ACC112 (cell line): ENCODE measurements at regions not wholly inside any gene's neighbourhood (a gene's known extent, or its start where the extent isn't known, plus 50 kb on each side); places are given as distances from the start of the nearest gene placed in this dataset.

Experiments
- H2AFZ ChIP-seq: fragments of 200-600 bp; sonication (generic); one replicate; pipeline ENCODE4 v1.6.0; 2017; ENCODE audit warnings: antibody characterized with exemption, low read length; ENCODE audit not compliant: unreplicated experiment
- H3K27ac ChIP-seq: fragments of 200-600 bp; sonication (generic); 2 replicates; pipeline ENCODE4 v1.5.1; 2014; ENCODE audit warnings: low read depth, mild to moderate bottlenecking, antibody characterized with exemption, low read length, moderate library complexity
- H3K27me3 ChIP-seq: fragments of 200-600 bp; sonication (generic); 2 replicates; pipeline ENCODE4 v1.6.1; 2014; ENCODE audit warnings: mild to moderate bottlenecking, antibody characterized with exemption, low read length, moderate library complexity, mixed read lengths; ENCODE audit not compliant: insufficient read depth
- H3K36me3 ChIP-seq: fragments of 200-600 bp; sonication (generic); 2 replicates; pipeline ENCODE4 v1.6.1; 2016; ENCODE audit warnings: mild to moderate bottlenecking, antibody characterized with exemption, low read length, moderate library complexity, mixed read lengths; ENCODE audit not compliant: insufficient read depth
- H3K4me1 ChIP-seq: fragments of 200-600 bp; sonication (generic); one replicate; pipeline ENCODE4 v1.6.1; 2016; ENCODE audit warnings: low read length, mixed read lengths; ENCODE audit not compliant: insufficient read depth, unreplicated experiment, control insufficient read depth
- H3K4me3 ChIP-seq: fragments of 200-600 bp; sonication (generic); 2 replicates; pipeline ENCODE4 v1.5.1; 2014; ENCODE audit warnings: mild to moderate bottlenecking, low read depth, low read length
- H3K79me2 ChIP-seq: fragments of 200-600 bp; sonication (generic); one replicate; pipeline ENCODE4 v1.6.0; 2016; ENCODE audit warnings: low read length; ENCODE audit not compliant: control insufficient read depth, unreplicated experiment, insufficient read depth

DNA sequence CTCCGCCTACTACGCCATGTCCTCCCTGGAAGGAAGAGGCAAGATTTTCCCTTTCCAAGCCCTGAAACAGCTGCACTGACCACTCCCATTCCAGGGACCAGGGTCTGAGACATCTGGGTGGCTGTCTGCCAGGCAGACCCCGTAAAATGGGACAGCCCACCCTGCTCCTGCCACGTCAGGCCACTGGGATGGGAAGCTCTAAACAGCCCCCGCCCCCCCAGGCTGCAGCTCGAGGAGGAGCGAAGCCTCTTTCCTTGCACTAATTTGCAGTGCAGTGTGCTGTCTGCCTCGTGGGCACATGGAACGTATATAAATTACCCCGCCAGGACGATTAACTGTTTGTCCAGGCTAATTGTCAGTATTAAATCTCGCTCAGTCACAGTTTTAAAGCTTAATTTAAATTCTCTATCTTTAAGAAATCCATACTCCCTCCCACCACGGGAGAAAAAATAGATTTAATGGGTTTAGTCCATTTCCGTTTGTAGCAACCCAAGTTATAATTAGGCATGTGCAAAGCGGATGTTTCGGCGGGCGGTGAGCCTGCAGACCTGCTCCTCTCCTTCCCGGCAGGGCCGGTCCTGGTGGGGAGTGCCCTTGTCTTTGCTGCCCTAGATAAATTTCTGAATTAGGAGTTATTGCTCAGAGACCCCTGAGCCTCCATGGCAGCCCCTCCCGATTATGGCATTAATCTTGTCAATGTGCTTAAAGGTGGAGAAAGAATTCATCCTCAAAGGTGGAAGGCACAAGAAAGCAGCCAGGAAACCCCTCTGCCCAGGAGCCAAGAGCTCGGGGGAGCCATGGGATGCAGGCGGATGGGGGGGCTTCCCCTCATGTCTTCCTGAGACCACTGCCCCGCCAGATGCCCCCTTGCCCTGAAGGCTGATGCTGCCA lies 268.0 kb upstream of the TNRC6C start:
- H3K27ac ChIP-seq: no peak overlapping the region
- H2AFZ ChIP-seq: peak overlapping the region; percentile 78
- peak overlapping the region; percentile 56 for H3K4me3 ChIP-seq
- no peaks in the 10 kb centered on the region for H3K36me3 ChIP-seq
- H3K79me2 ChIP-seq: no peaks in the 10 kb centered on the region
- H3K4me1 ChIP-seq: peaks cover 4% of the 10 kb centered on the region
- peaks cover 54% of the 10 kb centered on the region for H3K27me3 ChIP-seq

GRCh38 chr17:77691216-77692085 lies 267.1 kb upstream of the TNRC6C start:
- Histone ChIP-seq H3K27ac (no peak overlapping the region), H2AFZ (no peak overlapping the region), H3K36me3 (no peaks in the 10 kb centered on the region), H3K4me1 (peaks cover 4% of the 10 kb centered on the region), H3K27me3 (peaks cover 56% of the 10 kb centered on the region), H3K4me3 (no peak overlapping the region), H3K79me2 (no peaks in the 10 kb centered on the region)

- no peak overlapping the region for H3K4me3 ChIP-seq
- peaks cover 4% of the 10 kb centered on the region for H3K4me1 ChIP-seq
- H3K27me3 ChIP-seq: peaks cover 60% of the 10 kb centered on the region
Observed at GRCh38 chr17:77692571-77693161, 265.8 kb upstream of the TNRC6C start.

DNA sequence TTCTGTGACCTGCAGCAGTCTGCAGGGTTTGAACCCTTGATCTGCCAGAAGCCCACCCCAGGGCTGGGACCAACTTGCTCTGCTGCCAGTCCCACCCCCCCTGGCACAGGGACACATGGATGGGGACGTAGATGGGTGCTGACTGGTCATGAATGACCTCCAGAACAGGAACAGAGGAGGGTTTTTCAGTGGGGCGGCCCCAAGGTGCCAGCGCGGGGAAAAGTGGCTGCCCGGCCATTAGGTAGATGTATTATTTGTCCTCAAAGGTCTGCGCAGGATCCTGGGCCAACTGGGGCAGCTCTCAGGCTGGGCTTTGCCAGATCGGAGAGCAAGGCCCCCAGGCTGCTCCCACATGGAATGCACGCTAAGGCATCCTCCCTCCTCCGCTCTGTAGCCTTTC lies 265.2 kb upstream of the TNRC6C start:
- Histone ChIP-seq H3K27me3 (peaks cover 66% of the 10 kb centered on the region), H2AFZ (no peak overlapping the region), H3K27ac (no peak overlapping the region), H3K4me1 (peaks cover 4% of the 10 kb centered on the region), H3K36me3 (no peaks in the 10 kb centered on the region), H3K4me3 (no peak overlapping the region), H3K79me2 (no peaks in the 10 kb centered on the region)

More at GRCh38 chr17:77692571-77693161, 265.8 kb upstream of the TNRC6C start:
- H3K27ac ChIP-seq: no peak overlapping the region
- no peak overlapping the region for H2AFZ ChIP-seq
- H3K36me3 ChIP-seq: no peaks in the 10 kb centered on the region
- H3K79me2 ChIP-seq: no peaks in the 10 kb centered on the region

DNA sequence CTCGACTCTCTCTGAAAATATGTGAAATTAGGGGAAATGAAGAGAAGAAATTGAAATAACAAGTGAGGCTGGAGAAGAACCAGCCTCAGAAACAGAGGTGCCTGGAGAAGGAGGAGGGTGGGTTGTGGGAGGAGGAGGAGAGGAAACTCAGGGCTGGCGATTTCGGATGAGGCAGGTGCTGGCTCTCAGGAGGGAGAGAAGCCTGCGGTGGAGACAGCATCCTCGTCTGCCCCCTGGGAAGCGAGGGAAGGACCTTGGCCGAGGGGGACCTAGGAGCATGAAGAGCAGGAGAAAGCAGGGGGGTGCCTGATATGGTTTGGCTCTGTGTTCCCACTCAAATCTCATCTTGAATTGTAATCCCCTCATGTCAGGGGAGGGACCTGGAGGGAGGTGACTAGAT lies 264.7 kb upstream of the TNRC6C start:
- Histone ChIP-seq H3K27ac (no peak overlapping the region), H3K36me3 (no peaks in the 10 kb centered on the region), H2AFZ (no peak overlapping the region), H3K27me3 (peaks cover 71% of the 10 kb centered on the region), H3K4me3 (no peak overlapping the region), H3K79me2 (no peaks in the 10 kb centered on the region), H3K4me1 (peaks cover 4% of the 10 kb centered on the region)

- H3K4me1 ChIP-seq: peaks cover 4% of the 10 kb centered on the region
- no peak overlapping the region for H2AFZ ChIP-seq
- H3K27me3 ChIP-seq: peaks cover 80% of the 10 kb centered on the region
- H3K36me3 ChIP-seq: no peaks in the 10 kb centered on the region
- no peaks in the 10 kb centered on the region for H3K79me2 ChIP-seq
- no peak overlapping the region for H3K27ac ChIP-seq
- no peak overlapping the region for H3K4me3 ChIP-seq
Observed at GRCh38 chr17:77694391-77695363, 263.8 kb upstream of the TNRC6C start.

- H3K27ac ChIP-seq: no peak overlapping the region
- no peaks in the 10 kb centered on the region for H3K79me2 ChIP-seq
- H3K36me3 ChIP-seq: no peaks in the 10 kb centered on the region
- peaks cover 4% of the 10 kb centered on the region for H3K4me1 ChIP-seq
- H2AFZ ChIP-seq: no peak overlapping the region
- peaks cover 82% of the 10 kb centered on the region for H3K27me3 ChIP-seq
- no peak overlapping the region for H3K4me3 ChIP-seq
Observed at GRCh38 chr17:77695386-77695785, 263.1 kb upstream of the TNRC6C start.

DNA sequence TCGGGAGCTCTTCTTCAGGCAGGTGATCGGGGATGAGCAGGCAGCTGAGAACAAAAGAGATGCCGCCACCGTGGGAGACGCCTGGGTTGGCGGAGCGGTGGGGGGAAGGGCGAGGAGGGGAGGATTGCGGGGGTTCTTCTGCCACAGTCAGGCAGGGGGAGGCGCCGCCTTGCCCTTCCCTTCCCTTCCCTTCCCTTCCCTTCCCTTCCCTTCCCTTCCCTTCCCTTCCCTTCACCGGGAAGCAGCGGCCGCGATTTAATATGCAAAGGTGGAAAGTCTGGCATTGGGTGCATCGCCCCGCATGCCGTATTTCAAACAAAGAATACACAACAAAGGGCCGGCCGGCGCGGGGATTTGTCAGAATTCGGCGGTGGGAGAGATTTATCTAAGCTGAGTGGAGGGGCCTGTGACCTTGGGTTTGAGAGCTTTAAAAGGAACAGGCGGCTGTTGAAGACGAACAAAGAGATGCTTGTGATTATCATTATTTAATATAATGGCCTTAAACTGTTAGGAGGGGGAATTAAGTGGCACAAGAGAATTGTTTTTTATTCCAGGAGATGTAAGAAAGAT lies 262.3 kb upstream of the TNRC6C start:
- H3K27me3 ChIP-seq: peaks cover 84% of the 10 kb centered on the region

DNA sequence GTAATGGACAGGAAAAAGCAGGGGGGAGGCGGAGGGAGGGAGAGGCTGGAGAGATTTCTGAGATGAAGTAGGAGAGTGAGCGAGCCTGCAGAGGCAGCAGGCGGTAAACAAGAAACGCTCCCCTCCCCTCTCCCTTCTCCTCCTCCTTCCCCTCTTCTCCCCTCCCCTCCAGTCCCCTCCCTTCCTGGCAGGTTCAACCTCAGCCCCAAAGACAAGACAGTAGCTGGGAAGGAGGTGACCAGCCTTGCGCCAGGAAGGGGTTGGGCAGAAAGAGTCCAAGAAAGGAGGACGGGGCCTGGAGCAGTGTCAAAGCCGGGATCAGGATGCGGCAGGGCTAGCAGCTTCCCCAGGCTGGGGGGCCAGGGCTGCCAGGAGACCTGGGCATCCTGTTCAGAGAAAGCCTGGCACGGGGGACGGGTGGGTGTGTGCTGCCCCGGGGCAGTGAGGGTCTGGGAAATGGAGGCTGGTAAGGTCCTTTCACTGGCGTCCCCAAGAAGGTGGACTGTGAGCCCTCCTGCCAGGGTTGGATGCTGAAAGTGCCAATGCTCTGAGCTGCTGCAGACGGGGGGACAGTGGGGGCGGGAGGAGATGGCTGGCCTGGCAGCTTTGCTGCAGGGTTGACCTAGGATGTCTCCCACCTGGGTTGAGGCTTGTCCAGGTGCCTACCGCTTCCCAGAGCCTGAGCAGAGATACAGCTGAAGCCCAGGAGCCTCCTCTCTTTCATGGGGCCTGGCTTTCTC lies 261.6 kb upstream of the TNRC6C start:
- H3K27ac ChIP-seq: no peak overlapping the region
- peaks cover 86% of the 10 kb centered on the region for H3K27me3 ChIP-seq
- no peak overlapping the region for H2AFZ ChIP-seq
- no peaks in the 10 kb centered on the region for H3K79me2 ChIP-seq
- no peak overlapping the region for H3K4me3 ChIP-seq
- no peaks in the 10 kb centered on the region for H3K36me3 ChIP-seq
- H3K4me1 ChIP-seq: peaks cover 4% of the 10 kb centered on the region

More for the DNA sequence above, 262.3 kb upstream of the TNRC6C start:
- peaks cover 4% of the 10 kb centered on the region for H3K4me1 ChIP-seq
- no peak overlapping the region for H2AFZ ChIP-seq
- no peak overlapping the region for H3K27ac ChIP-seq
- no peaks in the 10 kb centered on the region for H3K36me3 ChIP-seq
- no peak overlapping the region for H3K4me3 ChIP-seq
- no peaks in the 10 kb centered on the region for H3K79me2 ChIP-seq
